Upper lobe of left lung (tissue), 4 donors: ENCODE measurements at regions not wholly inside any gene's neighbourhood (a gene's known extent, or its start where the extent isn't known, plus 50 kb on each side); places are given as distances from the start of the nearest gene placed in this dataset.

Experiments
- CTCF ChIP-seq, 6 experiments: fragments of 450-650 bp in 4 of 6; fragments of 200-600 bp in 2 of 6; sonication (generic) in 2 of 6; IDR thresholded peaks; one replicate each; pipeline ENCODE4 v1.5.1; 2016 to 2019; ENCODE audit warnings: antibody characterized with exemption in 6 of 6
- POLR2A ChIP-seq, 4 donors: fragments of 450-650 bp; IDR thresholded peaks; one replicate each; pipeline ENCODE4 v1.5.1; 2016 to 2017; ENCODE audit warnings: antibody characterized with exemption in 4 of 4, mild to moderate bottlenecking in 2 of 4
- POLR2AphosphoS5 ChIP-seq, 2 donors: sonication (generic); formaldehyde crosslinking; IDR thresholded peaks; one replicate each; pipeline ENCODE4 v1.5.1; 2017; ENCODE audit warnings: antibody characterized with exemption in 2 of 2

- TF ChIP-seq CTCF (IDR thresholded peaks at IDR 0.05) (no peak), POLR2A (IDR thresholded peaks at IDR 0.05) (no peak), POLR2AphosphoS5 (IDR thresholded peaks at IDR 0.05) (no peak)
These were observed 360.3 kb downstream of the FOXG1 start for GRCh38 chr14:29126865-29127264.
